GDM1 (cell line): ENCODE measurements at regions not wholly inside any gene's neighbourhood (a gene's known extent, or its start where the extent isn't known, plus 50 kb on each side); places are given as distances from the start of the nearest gene placed in this dataset.
"Not testable (repeated sequence)": the region's sequence is repeated elsewhere in the genome, so short reads cannot be mapped to it uniquely, and the experiment has no call there.

Experiments used
- DNase-seq: peaks from one replicate; lab custom pipeline; 2025; lab: John Stamatoyannopoulos, UW

DNA sequence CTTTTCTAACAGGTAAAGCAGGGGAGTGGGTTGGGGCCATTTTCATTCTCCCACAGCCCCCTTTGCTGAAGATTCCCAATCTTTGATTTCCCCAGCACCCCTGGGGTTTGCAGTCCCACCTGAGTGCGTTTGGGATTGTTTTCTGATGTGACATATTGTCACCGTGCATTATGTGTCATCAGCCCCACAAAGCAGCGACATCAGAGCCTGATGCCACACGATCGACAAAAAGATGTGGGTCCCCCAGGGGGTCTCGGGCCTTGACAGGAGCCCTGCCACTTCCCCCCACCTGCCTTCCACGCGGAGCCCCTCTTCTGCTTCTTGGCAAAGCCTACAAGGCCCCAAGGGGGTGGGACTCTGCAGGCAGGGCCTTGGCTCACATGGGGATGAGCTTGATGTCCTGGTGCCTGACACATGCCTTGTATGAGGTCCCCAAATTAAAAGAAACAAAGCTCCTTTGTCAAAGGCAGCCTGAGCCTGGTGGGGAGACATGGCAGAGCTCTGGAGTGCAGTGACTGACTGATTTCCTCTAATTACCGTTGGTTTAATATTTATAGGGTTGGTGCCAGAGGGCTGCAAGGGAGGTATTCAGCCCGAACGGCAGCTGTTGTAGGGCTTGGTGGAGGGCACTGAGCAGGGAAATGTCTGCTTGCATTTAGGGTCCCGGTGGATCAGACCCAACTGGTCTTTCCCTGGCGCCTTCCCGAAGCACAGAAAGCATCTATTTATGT, 149.2 kb downstream of the MIAT start:
- no peak for DNase-seq

DNA sequence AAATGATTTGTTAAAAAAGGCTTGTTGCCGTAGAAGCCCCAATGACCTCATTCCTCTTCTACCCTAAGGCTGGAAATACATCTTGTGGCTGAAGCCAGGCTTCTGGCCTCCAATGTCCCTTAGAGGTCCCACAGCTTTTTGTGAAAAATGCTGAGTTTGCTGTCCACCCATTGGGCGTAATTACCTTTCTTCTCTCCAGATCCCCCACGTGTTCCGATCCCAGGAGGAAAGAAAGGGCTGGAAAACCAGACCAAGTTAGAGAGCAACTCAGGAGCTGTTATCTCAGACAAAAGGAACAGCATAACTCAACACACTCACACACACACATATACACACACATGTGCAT, 154.2 kb downstream of the MIAT start:
- no peak for DNase-seq

DNA sequence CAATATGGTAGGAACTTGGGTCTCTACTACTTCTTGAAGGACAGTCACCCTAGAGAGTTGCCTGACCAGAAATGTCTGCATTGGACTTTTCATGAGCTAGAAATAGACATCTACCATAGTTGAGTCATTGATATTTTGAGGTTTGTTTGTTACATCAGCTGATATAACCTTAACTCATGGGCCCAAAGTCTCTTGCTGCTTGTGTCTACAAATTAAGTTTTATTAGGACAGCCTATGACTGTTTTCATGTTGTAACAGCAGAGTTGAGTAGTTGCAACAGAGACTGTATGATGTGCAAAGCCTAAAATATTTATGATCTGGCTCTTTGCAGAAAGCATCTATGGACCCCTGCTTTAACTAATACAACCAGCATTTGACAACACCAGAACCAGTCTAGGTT, 155.3 kb downstream of the MIAT start:
- DNase-seq = no peak

DNA sequence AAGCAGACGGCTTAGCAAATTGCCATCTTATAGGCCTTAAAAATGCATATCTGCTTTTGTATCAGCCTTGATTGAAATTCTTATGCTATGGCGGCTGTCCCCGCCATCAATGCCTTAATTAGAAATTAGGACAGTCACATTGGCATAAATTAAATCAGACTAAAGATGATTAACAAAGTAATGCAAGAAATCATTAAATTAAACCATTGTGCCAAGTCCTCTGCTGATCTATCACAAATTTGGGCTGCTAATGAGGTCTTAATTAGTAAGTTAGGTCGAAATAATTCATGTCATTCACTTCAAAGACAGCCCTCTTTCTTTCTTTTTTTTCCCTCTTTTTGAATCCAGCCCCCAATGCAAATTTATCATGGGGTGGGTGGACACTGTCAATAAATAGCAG, 159.3 kb downstream of the MIAT start:
- DNase-seq = no peak

DNA sequence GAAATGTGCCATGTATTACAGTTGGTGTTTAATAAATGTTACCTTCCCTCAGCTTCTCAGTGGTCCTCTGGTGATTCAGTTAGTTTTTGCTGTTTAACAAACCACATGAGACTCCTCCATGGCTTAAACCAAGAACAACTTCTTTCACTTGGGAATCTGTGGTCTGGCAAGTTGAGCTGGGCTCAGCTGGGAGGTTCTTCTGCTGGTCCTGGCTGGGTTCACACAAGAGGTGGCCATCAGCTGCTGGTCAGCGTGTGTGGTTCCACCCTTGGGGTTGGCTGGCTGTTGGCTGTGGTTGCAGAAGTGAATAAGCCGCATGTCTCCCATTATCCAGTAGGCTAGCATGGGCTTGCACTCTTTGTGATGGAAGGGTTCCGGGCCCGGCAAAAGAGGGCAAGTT, 160.5 kb downstream of the MIAT start:
- DNase-seq = no peak

DNA sequence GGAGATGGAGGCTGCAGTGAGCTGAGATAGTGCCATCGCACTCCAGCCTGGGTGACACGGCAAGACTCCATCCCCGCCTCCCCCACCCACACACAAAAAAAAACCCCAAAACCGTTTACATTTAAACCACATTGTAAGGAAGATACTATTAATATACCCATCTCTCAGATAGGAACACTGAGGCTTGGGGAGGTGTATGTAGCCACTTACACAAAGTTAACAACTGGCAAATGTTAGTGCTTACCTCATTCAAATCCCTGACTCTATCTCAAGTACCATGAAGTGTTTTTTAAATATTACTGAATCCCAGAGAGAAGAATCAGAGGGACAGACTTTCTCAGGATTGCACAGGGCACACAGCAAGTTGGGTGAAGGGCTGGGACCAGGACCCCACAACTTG, 164.5 kb downstream of the MIAT start:
- no peak for DNase-seq

DNA sequence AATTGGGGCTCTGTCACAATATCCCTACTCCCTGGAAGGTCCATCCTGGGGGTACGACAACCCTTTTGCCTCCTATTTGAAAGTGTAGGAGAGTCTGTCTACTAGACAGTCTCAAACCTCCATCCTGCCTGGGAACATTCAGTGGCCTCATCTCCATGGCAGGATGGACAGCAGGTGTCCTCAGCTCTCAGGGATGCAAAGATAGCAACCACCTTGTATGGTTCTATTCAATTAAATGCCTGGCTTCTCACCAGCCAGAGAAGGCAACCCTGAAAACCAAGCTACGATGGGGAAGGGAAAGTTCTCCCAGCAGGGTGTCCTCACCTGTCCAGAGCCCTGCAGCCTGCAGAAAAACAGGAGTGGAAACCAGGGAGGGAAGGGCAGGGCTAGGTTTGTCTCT, 164.9 kb downstream of the MIAT start:
- DNase-seq = no peak

DNA sequence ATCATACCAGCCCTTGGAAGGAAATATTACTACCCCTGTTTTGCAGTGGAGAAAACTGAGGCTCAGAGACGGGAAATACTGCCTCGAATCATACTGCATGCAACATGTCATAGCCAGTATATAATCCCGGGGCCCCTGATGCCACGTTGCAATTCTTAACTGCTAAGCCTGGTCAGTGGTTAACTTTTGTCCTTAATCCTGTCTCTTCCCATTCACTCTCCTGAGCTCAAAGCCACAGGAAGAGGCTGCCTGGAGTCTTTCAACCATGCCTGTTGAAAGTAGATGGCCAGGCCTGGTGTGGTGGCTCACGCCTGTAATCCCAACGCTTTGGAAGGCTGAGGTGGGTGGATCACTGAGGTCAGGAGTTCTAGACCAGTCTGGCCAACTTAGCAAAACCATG, 166.6 kb downstream of the MIAT start:
- DNase-seq = no peak

DNA sequence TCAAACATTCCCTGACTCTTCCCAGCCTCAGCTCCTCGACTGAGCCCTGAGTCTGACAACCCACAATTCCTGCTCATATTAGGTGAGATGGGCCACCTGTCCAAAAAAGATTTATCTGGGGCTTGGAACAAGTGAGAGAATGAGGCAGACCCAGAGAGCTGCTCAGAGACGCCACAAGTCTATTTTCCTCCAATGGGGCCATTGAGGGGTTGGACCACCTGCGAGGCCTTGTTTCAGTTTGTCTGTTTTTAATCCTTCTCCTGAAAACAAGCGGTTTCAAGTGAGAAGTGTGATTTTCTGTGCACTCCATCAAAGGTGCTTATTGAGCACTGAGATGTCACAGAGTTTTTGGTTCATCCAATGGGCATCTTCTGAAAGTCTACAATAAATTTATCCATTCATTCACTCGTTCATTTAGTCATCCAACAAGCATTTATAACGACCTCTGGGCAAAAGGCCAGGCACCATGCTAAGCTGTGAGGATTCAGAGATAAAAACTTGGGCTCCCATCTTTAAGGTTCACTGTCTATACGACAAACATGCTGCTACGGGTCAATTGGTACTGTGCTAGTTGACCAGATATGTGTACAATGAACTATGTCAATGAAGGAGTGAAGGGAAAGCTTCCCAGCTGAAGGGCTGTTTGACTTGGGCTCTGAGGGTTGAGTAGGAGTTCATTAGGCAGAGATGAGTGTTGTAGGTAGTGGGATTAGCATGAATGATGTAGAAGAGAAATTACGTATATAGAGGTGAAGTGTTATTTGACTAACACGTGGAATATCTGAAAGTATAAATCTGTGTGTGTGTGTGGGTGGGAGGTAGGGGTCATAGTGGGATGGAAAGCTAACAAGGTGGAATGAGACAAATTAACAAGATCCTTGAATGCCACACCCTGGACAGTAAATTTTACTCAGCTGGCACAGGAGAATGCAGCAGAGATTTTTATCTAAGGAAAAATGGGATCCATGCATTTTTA, 168.9 kb downstream of the MIAT start:
- DNase-seq = no peak

DNA sequence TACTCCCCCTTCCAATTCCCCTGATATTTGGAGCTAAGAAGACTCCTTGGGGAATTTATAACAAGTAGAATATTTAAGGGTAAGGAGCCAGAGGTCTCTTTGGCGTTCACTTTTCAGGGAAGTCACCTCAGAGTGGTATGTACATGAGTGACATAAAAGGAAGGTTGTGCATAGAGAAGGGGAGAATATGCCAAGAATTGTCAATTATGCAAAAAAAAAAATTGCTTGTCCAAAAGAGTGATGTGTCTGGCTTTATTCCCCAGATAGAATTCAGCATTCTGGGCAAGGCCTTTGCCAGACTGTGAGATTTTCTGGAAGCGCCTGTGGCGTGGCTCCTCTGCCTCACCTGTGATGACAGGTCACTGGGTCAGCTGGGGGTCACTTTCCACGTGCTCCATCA, 170.2 kb downstream of the MIAT start:
- DNase-seq = no peak

DNA sequence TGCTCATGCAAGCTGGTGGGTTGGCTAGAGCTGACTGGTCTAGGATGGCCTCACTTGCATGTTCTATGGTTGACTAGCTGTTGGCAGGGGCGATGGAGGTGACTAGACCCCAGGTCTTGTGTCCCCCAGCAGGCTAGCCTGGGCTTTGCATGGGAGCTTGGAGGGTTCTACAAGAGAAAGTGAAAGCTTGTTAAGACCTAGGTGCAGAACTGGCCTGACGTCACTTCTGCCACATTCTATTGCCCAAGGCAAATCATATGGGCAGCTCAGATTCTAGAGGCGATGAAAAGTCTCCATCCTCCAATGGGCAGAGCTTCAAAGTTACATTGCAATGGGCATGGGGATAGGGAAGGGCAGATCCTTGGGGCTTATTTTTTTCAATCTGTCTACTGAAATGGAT, 170.9 kb downstream of the MIAT start:
- no peak for DNase-seq

DNA sequence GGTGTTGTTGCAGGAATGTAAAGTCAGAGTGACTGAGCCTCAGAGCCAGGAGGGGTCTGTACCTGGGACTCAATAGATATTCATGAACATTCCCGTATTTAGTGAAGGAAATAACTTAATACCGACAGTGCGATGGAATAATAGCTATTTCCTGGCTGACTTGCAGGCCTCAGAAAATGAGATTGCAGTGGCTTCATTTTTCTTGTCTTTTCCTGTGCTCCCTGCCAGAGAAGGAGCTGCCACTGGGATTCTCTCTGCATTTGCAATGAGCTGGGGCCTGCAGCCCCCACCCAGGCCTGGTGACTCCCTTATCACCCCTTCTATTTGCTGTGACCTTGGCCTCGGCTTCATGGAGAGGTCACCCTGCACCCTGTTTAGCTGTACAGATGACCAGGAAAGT, 173.4 kb downstream of the MIAT start:
- DNase-seq = no peak

DNA sequence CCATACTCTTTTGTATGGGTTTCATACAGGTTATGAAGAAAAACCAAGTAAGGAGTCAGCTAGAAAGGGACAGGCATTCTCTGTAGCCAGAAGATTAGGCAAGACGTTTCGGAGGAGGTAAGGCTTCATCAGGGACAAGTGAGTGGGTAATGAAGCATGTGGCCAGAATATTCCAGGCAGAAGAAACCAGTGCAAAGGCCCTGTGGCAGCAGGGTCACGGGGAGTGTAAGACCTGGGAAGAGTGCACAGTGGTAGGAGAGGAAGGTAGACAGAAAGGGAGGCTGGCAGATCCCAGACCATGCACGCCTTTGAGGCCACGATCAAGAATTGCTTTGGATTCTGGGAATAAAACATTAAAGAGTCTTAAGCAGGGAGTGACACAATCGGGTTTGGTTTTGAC, 177.6 kb downstream of the MIAT start:
- no peak for DNase-seq

DNA sequence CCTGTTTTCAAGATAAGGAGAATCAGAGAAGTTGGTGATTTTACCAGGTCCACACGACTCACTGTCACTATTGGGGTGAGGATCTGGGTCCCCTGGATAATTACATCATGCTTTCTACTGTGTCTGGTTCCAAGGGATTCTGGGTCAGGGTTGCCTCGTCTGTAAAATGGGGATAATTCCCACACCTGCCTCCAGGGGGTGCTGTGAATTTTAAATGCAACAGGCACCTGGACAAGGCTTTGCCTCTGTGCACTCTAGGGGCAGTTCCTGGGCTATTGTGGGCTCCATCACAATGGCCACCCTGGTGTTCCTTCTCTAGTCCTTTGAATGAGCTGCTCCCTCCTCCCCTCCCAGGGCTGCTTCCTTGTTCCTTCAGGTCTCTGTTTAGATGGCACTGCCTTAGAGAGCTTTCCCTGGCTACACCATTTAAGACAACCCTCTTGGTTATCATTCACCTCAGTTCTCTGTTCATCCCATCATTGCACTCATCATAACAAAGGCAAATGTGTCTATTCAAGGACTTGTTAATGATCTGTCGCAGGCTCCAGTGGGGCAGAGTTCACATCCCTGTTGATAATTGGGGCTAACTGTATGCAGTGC, 178.6 kb downstream of the MIAT start:
- DNase-seq = no peak

DNA sequence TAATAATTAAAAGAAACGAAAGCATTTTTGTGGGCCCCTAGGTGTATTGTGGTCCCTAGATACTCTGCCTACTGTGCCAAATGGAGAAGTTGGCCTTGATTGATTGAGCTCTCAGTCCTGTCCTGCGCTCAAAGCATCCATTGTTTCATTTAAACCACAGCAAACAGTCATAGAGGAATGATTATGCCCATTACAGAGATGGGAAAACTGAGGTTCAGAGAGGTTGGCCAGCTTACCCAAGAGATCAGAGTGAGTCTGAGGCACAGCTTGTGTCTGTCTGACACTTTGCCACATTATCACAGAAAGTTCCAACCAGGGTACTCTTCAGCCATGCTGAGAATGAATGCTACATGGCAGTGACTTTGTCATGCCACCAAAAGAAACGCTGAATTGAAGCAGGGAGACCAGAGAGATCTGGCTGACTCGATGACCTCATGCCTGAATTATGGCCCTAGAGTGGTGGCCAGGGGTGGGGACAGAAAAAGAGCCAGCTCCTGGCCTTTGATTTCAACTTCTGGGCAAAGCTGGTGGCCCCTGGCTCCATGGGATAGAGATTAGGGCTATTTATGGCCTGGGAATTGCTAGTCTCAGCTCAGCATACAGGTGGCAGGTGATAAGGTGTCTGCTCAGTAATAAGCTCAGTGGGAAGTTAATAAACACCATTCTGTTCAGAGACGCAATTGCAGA, 180.5 kb downstream of the MIAT start:
- no peak for DNase-seq

DNA sequence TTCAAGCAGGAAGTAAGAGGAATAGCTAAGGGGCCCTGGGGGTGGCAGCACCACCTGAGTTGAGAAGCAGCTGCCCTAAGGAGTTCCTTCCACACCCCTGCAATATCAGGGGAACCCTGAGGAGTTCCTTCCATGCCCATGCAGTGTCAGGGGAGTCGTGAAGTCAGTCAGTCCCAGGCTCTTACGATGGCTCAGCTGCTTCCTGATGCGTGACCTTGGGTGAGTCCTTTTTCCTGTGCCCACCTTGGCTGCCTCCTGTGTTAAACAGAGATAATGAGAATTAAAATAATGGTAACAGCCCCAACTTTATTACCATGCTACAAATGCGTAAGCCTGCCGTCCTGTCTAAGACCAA, 181.1 kb downstream of the MIAT start:
- DNase-seq = no peak

DNA sequence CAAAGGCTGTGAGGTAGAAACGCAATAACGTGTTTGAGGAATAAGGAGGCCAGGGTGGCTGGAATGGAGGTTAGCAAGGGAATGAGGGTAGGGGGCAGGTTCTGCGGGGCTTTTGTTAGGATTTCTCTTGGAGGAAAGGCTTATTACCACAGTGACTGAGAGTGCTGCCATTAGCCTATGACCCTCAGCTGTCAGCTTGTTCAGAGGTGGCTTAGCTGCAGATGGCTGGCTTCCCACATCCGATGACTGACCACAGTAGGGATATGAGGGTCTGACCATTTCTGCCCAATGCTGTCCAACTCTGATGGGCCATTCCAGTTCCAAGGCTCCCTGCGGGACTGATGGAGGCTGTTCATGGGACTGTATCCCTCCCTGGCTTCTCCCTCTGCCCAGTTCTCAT, 181.8 kb downstream of the MIAT start:
- DNase-seq = no peak

DNA sequence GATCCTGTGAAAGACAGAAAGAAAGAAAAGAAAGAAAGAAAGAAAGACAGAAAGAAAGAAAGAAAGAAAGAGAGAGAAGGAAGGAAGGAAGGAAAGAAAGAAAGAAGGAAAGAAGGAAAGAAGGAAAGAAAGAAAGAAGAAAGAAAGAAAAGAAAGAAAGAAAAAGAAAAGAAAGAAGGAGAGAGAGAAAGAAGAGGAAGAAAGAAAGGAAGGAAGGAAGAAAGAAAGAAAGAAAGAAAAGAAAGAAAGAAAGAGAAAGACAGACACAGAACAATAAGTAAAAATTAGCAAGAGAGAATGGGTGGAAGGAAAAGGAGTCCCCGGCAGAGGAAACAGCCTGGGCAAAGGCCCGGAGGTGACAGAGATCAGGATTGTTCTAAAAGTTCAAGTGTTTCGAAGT, 183.4 kb downstream of the MIAT start:
- not testable (repeated sequence) for DNase-seq

DNA sequence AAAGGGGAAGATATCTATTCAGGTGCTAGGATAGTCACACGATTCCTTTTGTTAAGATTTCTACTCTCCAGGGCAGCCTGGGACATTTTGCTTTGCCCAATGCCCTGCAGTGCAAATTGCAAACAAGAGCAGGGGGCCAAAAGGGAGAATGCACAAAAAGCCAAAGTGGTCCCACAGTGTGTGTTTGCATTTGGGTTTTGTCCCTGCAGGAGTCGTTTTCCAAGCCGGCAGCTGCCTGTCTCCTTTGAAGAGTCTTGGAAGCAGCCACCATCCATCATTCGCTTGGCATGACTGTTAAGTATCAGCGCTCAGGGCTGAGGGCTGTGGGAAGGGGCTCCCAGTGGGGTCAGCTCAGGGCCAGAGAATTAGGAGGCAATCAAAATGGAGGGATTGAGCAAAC, 184.7 kb downstream of the MIAT start:
- no peak for DNase-seq

DNA sequence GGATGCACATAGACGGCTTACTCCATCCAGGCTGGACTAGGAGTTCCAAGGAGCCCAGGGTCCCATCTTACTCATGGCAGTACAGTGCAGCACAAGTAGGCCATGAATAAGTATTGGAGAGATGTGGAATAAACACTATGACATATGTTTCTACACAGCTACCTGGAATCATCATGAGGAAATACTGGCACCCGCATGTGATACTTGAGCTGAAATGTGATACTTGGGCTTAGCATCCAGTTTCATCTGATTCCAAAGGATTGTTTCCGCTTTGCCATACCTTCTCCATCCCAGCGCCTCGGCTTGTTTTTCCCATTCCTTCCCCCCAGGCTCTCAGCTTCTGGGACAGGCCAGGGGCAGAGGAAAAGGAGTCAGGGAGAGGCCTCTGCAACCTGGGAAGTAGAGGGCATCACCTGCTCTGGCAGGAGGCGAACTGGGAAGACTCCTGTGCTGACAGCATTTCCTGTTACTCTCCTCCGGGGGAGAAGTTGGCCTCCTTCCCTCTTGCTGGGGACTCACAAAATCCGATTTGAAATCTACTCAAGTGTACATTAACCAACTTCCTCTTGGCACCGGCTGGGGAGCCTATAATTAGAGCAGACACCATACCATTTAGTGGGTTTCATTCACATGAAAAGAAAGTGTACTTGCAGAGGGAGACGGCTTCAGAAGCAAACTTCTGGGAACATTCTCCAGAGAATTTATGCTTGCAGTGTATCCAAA, 187.8 kb downstream of the MIAT start:
- peak; percentile 37 for DNase-seq

DNA sequence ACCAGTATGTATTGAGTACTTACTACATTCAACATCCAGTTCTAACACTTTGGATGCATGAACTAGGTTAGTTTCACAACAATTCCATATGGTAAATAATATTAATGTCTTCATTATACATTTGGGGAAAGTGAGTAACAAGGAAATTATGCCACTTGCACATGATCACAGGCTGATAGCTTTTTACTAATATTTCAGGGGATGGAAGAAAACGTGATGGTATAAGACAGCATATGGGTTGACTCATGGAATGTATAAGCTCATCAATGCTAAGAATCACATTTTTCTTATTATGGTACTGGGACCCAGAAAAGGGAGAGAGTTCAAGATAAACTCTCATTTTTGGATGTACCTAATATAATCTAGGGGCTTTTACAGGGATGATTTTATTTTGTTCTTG, 188.7 kb downstream of the MIAT start:
- DNase-seq = no peak

DNA sequence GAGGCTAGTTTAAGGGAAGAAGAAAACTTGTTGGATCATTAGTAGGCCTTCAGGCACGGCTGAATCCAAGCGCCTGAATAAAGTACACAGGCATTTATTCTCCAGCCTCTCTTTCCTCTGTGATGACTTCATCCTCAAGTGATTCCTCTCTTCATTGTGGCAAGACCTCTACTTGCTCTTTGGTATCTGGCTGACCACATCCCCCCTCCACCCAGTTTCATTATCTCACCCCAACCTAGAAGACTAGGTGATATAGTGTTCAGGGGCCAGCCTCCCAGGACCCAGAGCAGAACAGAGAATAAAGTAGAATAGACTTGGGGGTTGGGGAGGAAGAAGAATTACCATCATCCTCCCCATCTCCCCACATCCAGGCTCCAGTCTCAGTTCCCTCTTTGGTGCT, 189.3 kb downstream of the MIAT start:
- no peak for DNase-seq
